Right ventricle myocardium superior (tissue), 1 donor: ENCODE measurements at regions not wholly inside any gene's neighbourhood (a gene's known extent, or its start where the extent isn't known, plus 50 kb on each side); places are given as distances from the start of the nearest gene placed in this dataset.
"Not testable (repeated sequence)": the region's sequence is repeated elsewhere in the genome, so short reads cannot be mapped to it uniquely, and the experiment has no call there.

ENCODE experiments used
- ATAC-seq: fragments of 200-7000 bp; cut with Tn5 transposase; one replicate; pipeline ENCODE4 v1.9.1; 2020; ENCODE audit warnings: mild to moderate bottlenecking; ENCODE audit not compliant: poor library complexity
- DNase-seq: peaks from one replicate; pipeline ENCODE4 v3.0.0-alpha.2; 2020
- intact Hi-C: fragments of 100-400 bp; cut with DNase I; formaldehyde crosslinking; loops from one replicate; pipeline ENCODE4 v1.11.2; 2022
- donor health status: DM: no; HTN: yes; CAD: no; lungs with severe emphysema.

- ATAC-seq: no peak
- intact Hi-C loops: no loop called here
- no peak for DNase-seq
Measured at GRCh38 chr9:38243993-38244392, 148.5 kb upstream of the ALDH1B1 start.

GRCh38 chr9:38242151-38242550 is 150.4 kb upstream of the ALDH1B1 start:
- intact Hi-C loops, DNase-seq, ATAC-seq: not testable (repeated sequence)

- ATAC-seq: no peak
- no peak for DNase-seq
- intact Hi-C loops: no loop called here
Measured at GRCh38 chr9:38240051-38240450, 152.5 kb upstream of the ALDH1B1 start.

- ATAC-seq (no peak), DNase-seq (no peak)
- intact Hi-C loops: no loop called here
Measured at GRCh38 chr9:38235244-38235643, 157.3 kb upstream of the ALDH1B1 start.

GRCh38 chr9:38234479-38235170 is 157.9 kb upstream of the ALDH1B1 start:
- no peak for ATAC-seq

GRCh38 chr9:38233796-38234355 is 158.6 kb upstream of the ALDH1B1 start:
- ATAC-seq: no peak
- intact Hi-C loops: no loop called here

More at GRCh38 chr9:38234479-38235170, 157.9 kb upstream of the ALDH1B1 start:
- intact Hi-C loops: no loop called here
- DNase-seq: no peak

GRCh38 chr9:38233343-38233742 is 159.2 kb upstream of the ALDH1B1 start:
- ATAC-seq (no peak), DNase-seq (no peak)
- intact Hi-C loops: no loop called here

More at GRCh38 chr9:38233796-38234355, 158.6 kb upstream of the ALDH1B1 start:
- DNase-seq: no peak

GRCh38 chr9:38232895-38233294 is 159.6 kb upstream of the ALDH1B1 start:
- intact Hi-C loops: no loop called here
- no peak for DNase-seq
- no peak for ATAC-seq

GRCh38 chr9:38229504-38230155 is 160.6 kb upstream of the SHB start:
- intact Hi-C loops: no loop called here
- no peak for ATAC-seq

GRCh38 chr9:38229104-38229500 is 160.1 kb upstream of the SHB start:
- no peak for ATAC-seq
- intact Hi-C loops: no loop called here
- DNase-seq: no peak

More at GRCh38 chr9:38229504-38230155, 160.6 kb upstream of the SHB start:
- DNase-seq: no peak

GRCh38 chr9:38228331-38229103 is 159.5 kb upstream of the SHB start:
- intact Hi-C loops: no loop called here
- DNase-seq (no peak), ATAC-seq (no peak)

GRCh38 chr9:38227656-38228055 is 158.6 kb upstream of the SHB start:
- intact Hi-C loops: no loop called here
- DNase-seq (no peak), ATAC-seq (no peak)

- ATAC-seq: no peak
- DNase-seq: peak; percentile 43
Measured at GRCh38 chr9:38227061-38227540, 158.1 kb upstream of the SHB start.

GRCh38 chr9:38226491-38226951 is 157.5 kb upstream of the SHB start:
- no peak for ATAC-seq
- intact Hi-C loops: no loop called here
- DNase-seq: no peak

More at GRCh38 chr9:38227061-38227540, 158.1 kb upstream of the SHB start:
- intact Hi-C loops: no loop called here

GRCh38 chr9:38224941-38225340 is 155.9 kb upstream of the SHB start:
- DNase-seq: no peak
- ATAC-seq: no peak
- intact Hi-C loops: no loop called here

GRCh38 chr9:38216572-38216971 is 147.5 kb upstream of the SHB start:
- ATAC-seq (no peak), DNase-seq (no peak)
- intact Hi-C loops: loop anchor here (10.0 kb wide), 1 partner anchor 78 kb away; no protein-coding TSS in a partner anchor

GRCh38 chr9:38215465-38215864 is 146.4 kb upstream of the SHB start:
- intact Hi-C loops: loop anchor here (10.0 kb wide), 1 partner anchor 79 kb away; no protein-coding TSS in a partner anchor
- no peak for DNase-seq
- no peak for ATAC-seq

GRCh38 chr9:38214432-38214831 is 145.4 kb upstream of the SHB start:
- intact Hi-C loops: loop anchor here (10.0 kb wide), 1 partner anchor 80 kb away; no protein-coding TSS in a partner anchor
- DNase-seq (no peak), ATAC-seq (no peak)
